NB4 (cell line): ENCODE measurements at regions not wholly inside any gene's neighbourhood (a gene's known extent, or its start where the extent isn't known, plus 50 kb on each side); places are given as distances from the start of the nearest gene placed in this dataset.
A peak's percentile ranks its signal among the peaks of the same experiment; 100 is the strongest.

Experiments used
- DNase-seq: peaks from one replicate; pipeline ENCODE4 v3.0.0; 2010; ENCODE audit warnings: low read depth
- H3K4me3 ChIP-seq: one replicate; pipeline ENCODE4 v1.5.1; 2011; ENCODE audit warnings: mild to moderate bottlenecking, low read depth, low read length, moderate library complexity
- CTCF ChIP-seq: IDR thresholded peaks from one replicate; pipeline ENCODE4 v1.5.1; 2012; ENCODE audit warnings: low read depth, low read length
- MAX ChIP-seq: IDR thresholded peaks from 2 replicates; pipeline ENCODE4 v1.6.1; 2011; ENCODE audit warnings: low read depth, low read length
- MYC ChIP-seq: IDR thresholded peaks from 2 replicates; pipeline ENCODE4 v1.6.1; 2011; ENCODE audit warnings: low read depth, low read length
- POLR2A ChIP-seq: IDR thresholded peaks from 2 replicates; pipeline ENCODE4 v1.6.1; 2011; ENCODE audit warnings: mild to moderate bottlenecking; ENCODE audit not compliant: insufficient read length; ENCODE audit errors: extremely low read depth

- TF ChIP-seq MYC (no peak), POLR2A (no peak), MAX (no peak), CTCF (no peak)
- no peak overlapping the region for H3K4me3 ChIP-seq
- no peak for DNase-seq
Observed at GRCh38 chr13:29939158-29939557, 88.7 kb upstream of the UBL3 start.

GRCh38 chr13:29937841-29938240 lies 87.4 kb upstream of the UBL3 start:
- no peak for DNase-seq
- no peak overlapping the region for H3K4me3 ChIP-seq
- TF ChIP-seq MYC (no peak), CTCF (no peak), MAX (no peak), POLR2A (no peak)

GRCh38 chr13:29937379-29937778 lies 87.0 kb upstream of the UBL3 start:
- no peak overlapping the region for H3K4me3 ChIP-seq
- DNase-seq: no peak
- TF ChIP-seq MYC: no peak
- no peak for TF ChIP-seq CTCF
- no peak for TF ChIP-seq MAX
- TF ChIP-seq POLR2A: no peak

GRCh38 chr13:29936956-29937355 lies 86.5 kb upstream of the UBL3 start:
- H3K4me3 ChIP-seq: no peak overlapping the region
- no peak for TF ChIP-seq POLR2A
- no peak for DNase-seq

- H3K4me3 ChIP-seq: no peak overlapping the region
- peak; percentile 37 for DNase-seq
- no peak for TF ChIP-seq MYC
- TF ChIP-seq POLR2A: no peak
- no peak for TF ChIP-seq CTCF
- no peak for TF ChIP-seq MAX
Observed at GRCh38 chr13:29936051-29936813, 85.8 kb upstream of the UBL3 start.

- TF ChIP-seq CTCF: no peak
- TF ChIP-seq MYC: no peak
- no peak for TF ChIP-seq POLR2A
- DNase-seq: peak; percentile 49
- H3K4me3 ChIP-seq: no peak overlapping the region
Observed at GRCh38 chr13:29935309-29935981, 85.0 kb upstream of the UBL3 start.
